Adrenal gland (tissue), 5 donors: ENCODE measurements at regions not wholly inside any gene's neighbourhood (a gene's known extent, or its start where the extent isn't known, plus 50 kb on each side); places are given as distances from the start of the nearest gene placed in this dataset.

Experiments used
- CTCF ChIP-seq, 6 experiments: fragments of 450-650 bp in 4 of 6; fragments of 200-600 bp in 2 of 6; sonication (generic) in 1 of 6; IDR thresholded peaks; 1 replicate in 5 of 6; 2 replicates in 1 of 6; pipeline versions ENCODE4 v1.5.1 to v1.8.0; 2016 to 2021; ENCODE audit warnings: antibody characterized with exemption in 6 of 6, mild to moderate bottlenecking in 2 of 6, moderate library complexity in 1 of 6
- POLR2A ChIP-seq, 2 donors: fragments of 450-650 bp; IDR thresholded peaks; one replicate each; pipeline ENCODE4 v1.6.1; 2017; ENCODE audit warnings: antibody characterized with exemption in 2 of 2, mild to moderate bottlenecking in 2 of 2, moderate library complexity in 1 of 2
- donor health status: DM: no; HTN: no; CAD: no.

- TF ChIP-seq CTCF (IDR thresholded peaks at IDR 0.05) (no peak), POLR2A (IDR thresholded peaks at IDR 0.05) (no peak)
Observed at GRCh38 chr1:218700666-218701065, 355.5 kb downstream of the TGFB2 start.
